ENCODE measurements at regions not wholly inside any gene's neighbourhood (a gene's known extent, or its start where the extent isn't known, plus 50 kb on each side); places are given as distances from the start of the nearest gene placed in this dataset.
"Not testable (repeated sequence)": the region's sequence is repeated elsewhere in the genome, so short reads cannot be mapped to it uniquely, and the experiment has no call there.

DNA sequence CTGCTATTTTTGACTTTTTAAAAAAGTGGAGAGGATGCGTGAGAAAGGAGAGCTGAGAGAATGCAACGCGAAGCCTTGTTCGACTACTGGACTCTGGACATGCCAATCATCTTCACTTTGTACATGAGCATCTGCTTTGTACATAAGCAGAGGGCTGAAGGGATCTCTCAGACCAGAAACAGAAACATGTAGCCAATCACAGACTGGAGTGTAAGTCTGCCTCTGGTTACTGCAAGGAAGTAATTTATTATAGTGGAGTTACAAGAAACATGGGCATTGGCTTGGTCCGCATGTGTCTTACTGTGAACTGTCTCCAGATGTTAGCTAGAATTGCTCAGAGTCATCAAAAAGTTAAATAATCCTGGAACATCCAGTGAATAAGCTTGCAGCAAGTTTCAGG is 190.0 kb upstream of the GRAMD2B start:
- no peak for DNase-seq

DNA sequence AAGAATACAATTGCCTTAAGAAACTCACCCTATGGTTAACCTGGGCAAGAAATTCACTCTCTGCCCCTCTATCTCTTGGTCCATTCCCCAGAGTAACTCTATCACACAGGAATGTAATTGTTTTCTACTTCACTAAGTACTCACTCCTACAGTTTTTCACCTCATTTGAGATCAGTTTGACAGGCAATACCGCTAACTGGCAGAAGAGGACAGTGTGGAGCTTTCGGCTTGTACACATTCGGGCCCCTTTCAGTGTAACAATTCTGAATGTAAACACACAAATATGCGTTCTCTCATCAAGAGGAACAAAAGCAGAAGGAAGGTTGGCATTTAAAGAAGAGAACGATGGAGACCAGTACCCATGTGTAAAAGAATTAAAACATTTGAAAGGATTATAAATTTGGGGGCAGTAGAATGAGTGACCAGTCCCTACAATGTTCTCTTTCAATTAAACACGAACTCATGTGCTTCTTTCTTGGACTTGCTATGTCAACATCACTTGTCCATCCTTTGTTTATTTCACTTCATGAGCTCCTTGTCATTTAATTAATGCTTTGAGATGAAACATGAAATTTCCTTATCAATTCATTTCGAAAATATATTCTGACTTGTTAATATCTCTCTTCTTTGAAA is 188.5 kb upstream of the GRAMD2B start:
- no peak for DNase-seq

DNA sequence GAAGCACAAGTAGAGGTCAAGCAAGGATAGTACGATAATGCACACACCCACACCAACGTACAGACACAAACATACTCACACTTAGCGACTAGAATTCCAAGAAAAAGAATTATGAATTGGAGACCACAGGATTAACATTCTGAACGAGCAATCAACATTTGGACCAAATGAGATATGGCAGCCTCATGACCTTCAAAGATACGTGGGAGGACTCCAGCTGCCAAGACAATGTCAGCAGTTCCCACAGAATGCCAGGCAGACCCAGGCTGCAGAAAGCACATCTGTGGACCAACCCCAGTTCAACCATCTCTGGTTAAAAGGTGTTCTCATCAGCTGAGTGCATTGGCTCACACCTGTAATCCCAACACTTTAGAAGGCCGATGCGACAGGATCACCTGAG is 187.6 kb upstream of the GRAMD2B start:
- no peak for DNase-seq

DNA sequence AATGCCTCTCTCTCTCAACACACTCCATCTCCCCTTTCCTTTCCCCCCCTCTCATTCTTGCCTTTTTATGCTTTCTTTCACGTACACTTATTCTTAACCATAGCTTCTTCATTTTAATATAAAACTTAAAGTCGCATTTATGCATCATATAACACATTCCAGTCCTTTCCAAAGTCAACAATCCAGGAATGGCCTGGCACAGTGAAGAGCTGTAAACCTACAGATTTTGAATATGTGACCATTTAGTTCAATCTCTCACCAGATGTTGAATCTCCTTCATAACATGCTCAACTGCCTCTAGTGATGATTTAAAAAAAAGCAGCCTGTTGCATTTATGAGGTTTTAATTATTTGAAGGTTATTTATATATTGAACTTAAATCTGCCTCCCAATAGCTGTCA is 186.2 kb upstream of the GRAMD2B start:
- no peak for DNase-seq

DNA sequence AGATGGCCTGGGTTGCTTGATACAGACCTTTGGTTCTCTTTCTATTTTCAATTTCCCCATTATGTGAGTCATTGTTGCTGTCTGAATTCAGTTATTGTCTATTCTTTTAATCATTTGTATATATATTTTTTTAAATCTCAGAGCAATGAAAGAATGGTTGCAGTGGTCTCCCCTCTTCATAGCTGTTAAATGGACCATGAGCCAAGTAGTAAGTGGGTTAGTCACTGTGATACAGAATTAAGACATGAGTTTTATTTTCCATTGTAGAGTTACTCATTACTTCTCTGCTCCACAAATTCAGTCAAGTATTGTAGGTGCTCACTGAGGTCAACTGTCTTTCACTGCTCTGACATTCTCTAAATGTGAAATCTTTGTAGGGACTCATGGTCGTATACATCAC is 174.6 kb upstream of the GRAMD2B start:
- no peak for DNase-seq

DNA sequence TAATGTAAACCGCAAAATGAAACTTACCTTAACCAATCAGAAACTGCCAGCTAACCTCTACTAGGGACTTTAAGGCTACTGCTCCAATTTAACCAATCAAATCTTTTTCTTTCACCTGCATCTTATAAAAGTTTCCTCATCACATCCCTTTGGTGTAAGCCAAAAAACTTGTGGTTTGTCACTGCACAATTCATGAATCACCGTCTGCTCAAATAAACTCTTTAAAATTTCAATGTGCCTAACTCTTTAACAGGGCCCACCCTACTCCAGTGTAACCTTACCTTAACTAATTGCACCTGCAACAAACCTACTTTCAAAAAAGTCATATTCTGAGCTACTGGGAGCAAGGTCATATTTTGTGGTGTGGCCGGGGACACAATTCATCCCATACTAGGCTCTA is 172.2 kb upstream of the GRAMD2B start:
- no peak for DNase-seq

DNA sequence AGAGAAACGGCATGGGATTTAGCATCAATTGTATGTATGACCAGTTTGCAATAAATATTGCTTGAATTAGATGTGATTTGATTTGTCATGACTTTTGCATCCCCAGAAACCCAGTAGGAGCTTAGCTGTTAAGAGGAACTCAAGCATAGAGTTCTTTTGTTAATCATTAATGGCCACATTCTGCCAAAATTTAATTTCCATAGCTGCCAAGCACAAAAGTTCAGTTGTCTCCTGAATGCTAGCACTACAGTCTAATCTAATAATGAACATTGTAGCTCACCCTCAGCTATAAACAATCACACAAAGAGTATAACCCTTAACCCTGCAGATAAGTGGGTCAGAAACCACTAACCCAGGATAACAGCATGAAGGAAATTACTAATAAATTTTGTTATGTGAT is 169.8 kb upstream of the GRAMD2B start:
- DNase-seq = no peak

DNA sequence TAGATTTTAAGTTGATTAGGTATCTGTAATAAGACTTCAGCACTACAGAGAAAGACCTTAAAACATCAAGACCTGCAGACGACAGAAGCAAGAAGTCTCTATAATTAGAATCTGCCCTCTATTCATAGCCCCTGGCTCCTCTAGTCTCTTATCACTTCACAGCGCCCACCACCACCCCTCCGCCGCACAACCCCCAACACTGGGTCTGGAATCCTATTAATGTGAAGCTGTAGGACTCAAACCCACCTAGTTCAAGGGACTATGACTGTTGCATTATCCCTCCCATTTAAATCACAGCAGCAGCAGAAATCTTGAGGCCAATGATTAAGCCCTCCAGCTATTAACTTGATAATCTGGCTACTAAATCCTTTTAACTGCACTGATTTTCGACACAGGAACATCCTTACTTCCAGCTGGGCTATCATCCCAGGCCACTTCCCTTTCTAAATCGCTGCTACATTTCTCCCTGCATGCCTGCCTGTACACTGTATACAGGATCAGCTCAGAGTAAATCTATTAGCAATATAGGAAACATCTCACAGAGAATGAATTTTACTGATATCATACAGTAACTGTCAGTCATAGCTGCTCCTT is 159.5 kb upstream of the GRAMD2B start:
- no peak for DNase-seq

DNA sequence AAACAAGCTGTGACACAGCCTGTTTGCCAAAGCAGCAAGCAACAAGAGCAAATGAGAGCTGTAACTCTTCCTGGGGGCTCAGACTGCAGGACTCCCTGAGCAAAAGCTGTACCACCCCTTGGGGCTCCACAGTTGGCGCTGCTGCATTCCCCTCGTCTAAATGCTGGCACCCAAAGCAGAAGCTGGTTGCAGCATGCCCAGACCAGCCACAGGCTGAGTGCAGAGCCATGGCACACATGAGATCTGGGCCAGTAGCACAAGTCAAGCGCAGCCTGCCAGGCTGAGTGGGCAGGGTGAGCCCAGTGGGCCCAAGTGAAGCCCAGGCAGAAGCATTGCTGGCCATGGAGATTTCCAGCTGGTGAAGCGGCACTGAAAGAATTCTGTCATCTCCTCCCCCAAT is 157.3 kb upstream of the GRAMD2B start:
- no peak for DNase-seq

DNA sequence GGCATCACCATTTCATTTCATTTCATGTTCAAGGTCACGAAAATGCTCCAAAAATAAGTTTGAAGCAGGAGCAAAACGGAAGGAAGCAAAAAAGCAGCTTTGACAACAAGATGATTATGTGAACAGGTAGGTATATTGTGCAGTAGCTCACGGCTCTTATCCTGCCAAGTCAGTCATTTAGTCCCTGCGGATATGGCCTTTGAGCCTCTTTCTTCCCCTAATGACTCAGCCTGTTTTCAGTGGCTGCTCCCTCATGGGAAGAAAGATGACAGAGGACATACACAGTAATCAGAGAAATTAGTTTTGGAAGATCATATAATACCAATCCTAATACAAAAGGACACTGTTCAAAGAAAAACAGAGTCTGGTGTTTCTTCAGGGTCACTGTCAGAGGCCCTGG is 155.8 kb upstream of the GRAMD2B start:
- no peak for DNase-seq

DNA sequence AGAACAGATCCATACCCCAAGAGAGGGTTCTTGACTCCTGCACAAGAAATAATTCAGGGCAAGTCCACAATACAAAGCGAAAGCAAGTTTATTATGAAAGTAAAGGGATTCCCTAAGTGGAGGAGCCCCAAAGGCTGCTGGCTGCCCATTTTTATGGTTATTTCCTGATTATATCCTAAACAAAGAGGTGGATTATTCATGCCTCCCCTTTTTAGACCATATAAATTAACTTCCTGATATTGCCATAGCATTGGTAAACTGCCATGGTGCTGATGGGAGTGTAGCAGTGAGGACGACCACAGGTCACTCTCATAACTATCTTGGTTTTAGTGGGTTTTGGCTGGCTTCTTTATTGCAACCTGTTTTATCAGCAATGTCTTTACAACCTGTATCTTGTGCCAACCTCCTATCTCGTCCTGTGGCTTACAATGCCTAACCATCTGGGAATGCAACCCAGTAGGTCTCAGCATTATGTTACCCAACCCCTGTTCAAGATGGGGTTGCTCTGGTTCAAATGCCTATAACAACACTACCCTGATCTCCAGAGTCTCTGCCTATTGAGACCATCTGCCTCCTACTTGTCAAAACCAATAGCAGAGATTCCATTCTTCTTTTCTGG is 154.4 kb upstream of the GRAMD2B start:
- DNase-seq = no peak

DNA sequence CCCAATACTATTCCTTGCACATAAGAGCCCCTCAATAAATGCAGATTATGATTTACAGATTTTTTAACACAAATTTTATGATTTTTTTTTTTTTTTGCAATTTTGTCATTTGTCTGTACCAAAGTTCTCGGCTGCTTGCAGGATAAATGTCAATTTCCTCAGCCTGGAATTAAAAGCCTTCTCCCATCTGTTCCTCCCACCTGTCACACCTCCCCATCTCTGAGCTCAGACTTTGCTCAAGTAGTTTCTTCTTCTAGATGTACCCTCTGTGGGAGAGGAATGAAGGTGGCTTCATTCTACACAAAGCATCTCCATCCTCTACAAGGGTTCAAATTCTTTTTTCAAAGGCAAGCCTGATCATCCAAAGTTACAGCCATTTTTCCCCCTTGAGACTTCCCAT is 153.7 kb upstream of the GRAMD2B start:
- DNase-seq = no peak

DNA sequence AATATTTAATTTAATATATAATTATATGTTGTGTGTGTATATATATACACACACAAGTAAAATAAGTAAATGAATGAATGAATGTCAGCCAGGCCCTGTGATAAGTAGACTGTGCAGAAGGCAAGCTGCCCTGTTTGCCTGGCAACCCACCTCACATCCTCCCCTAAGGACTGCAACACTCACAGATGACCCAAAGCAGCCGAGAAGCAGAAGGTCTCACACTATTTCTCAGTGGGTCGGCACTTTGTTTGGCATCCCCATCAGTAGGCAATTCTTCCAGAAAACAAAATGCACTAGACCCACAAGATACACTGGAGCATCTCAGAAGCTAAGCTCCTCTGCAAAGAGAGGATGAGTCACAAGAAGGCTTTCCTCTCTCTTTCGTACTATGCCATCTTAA is 152.1 kb upstream of the GRAMD2B start:
- DNase-seq = no peak

DNA sequence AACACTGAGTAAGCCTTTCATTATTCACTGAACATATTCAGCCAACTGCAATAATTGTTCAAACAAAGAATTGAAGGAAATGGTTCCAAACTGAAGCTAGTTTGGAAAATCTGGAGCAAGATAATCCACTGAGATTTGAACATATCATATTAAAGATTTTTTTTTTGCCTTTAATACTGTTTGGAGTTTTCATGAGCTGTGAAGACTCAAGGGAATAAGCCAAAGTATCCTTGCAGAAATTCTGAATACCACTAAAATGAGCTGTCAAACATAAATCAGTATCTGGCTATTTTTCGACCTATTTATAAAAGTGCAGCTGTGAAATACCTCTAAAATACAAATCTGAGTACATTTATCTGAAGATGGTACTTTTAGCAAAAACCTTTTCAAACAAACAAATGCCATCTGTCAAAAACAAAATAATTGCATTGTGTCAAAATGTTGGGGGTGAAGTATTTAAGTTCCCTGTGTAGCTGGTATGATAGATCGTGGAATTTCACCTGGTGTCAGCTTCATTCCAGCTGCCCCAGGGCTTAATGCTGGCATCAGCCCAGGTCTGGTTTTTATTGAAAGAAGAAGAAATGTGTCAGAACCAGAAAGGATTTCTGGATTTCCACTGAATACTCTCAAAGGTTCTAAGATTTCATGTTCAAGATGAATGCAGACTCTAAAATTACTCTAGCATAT is 149.0 kb upstream of the GRAMD2B start:
- DNase-seq = no peak

DNA sequence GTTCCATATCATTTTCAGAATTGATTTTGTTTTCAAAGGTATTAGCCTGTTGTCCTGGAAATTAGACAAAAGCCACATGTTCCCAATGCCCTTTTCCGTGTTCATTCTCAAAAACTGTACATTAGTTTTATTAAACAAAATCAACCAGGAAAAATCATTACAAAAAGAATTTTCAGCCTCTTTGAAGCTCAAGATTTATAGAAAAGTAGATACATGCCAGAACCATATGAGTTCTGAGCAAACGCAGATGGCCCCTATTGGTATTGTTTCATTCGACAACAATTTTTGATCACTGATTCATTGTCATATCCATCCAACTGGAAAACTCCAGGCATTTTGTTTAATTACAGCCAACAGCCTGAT is 148.5 kb upstream of the GRAMD2B start:
- DNase-seq = no peak

DNA sequence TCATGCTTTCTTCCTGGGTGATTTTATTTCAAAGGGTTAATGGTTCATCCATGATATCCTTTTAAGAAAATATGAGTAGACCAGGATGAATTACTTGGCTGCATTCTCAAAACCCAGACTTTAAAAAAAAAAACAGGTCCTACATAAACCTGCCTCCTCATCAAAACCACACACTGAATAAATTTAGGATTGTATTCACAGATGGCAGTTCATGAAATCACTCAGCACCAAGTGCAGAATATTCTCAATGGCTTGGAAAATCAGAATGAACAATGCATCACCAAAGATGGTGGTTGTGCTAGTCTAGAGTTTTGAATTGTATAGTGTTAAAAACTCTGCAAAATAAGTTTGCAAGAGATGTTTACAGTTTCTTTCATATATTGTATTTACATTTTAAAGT is 145.4 kb upstream of the GRAMD2B start:
- DNase-seq = no peak

DNA sequence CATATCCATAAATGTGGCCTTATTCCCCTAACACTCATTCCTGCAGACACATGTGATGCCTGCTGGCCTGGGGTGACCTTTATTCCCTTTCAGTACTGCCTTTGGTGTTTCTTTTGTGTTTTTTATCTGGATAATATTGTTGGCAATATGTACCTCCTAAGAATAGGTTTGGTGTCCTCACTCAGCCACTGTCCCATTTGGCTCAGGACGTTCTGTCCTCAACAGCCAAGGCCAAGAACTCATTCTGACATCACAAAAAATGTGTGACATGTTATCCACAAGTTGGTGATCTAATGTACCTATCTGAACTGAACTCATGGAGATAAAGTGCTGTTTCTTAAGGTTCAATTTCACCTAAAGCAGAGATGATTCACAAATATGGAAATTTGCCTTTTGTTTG is 142.9 kb upstream of the GRAMD2B start:
- no peak for DNase-seq

DNA sequence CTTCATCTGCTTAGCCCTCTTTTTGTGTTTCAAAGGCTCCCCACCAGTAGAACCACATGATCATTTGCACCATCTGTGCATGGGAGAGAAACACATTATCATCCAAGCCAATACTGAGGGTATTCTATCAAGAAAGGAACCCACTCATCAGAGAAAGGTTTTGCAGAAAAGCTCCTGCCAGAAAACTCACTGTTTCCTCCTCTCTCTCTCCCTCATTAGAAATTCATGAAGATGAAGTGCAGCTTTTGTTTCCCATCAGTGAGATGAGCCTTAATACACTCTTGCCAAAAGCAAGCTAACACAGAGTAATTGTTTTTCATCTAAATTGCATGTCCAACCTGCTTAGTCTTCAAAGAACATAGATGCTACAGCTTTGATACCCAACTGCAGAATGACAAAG is 142.4 kb upstream of the GRAMD2B start:
- no peak for DNase-seq

DNA sequence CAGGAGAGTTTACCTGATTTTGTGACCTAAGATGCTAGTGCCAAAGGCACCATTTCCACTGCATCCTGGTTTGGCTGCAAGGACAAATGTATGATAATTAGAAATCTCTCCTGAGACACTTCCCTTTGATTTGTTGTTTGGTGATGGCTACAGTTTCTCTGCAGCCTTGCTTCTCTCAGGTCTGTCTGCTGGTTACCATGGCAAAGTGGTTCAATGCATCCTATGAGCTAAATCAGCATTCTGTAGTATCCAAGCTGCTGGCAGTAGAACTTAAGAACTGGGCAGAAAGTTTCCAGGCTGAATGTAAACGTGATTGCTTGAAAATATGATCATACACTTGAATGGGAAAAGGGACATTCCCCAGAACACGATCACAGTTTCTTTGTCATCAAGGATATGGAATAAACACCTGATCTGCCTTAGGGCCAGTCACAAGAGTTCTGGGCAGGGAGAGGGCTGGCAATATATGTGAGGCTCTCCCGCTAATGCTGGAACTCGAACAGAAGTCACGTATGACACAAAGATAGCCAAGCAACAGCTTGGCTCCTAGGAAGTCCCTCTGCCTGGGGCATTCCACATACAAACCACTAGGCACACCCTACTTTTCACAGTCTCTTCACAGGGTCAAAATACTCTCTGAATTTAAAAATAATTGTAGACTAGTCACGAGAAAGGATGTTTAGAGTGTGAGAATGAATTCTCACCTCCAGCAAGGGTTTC is 138.1 kb upstream of the GRAMD2B start:
- DNase-seq = no peak

DNA sequence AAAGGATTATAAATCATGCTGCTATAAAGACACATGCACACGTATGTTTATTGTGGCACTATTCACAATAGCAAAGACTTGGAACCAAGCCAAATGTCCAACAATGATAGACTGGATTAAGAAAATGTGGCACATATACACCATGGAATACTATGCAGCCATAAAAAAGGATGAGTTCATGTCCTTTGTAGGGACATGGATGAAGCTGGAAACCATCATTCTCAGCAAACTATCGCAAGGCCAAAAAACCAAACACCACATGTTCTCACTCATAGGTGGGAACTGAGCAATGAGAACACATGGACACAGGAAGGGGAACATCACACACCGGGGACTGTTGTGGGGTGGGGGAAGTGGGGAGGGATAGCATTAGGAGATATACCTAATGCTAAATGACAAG is 127.1 kb upstream of the GRAMD2B start:
- not testable (repeated sequence) for DNase-seq

DNA sequence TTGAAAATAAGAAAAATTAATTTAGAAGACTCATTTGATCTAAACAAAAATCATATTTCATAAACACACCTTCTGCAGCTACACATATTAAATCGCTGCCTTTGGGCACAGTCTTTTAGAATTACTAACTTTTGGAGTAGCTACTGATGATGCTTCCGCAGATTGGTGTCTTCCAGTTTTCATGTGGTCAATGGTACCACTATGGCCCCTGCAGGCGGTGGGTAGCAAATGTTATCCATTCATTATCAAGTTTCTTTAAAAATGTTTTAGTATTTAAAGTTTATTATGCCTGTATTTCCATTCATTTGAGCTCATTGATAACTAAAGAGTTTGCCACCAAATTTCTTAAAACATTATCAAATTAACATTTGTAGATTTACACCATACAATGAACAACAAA is 122.9 kb upstream of the GRAMD2B start:
- DNase-seq = no peak

DNA sequence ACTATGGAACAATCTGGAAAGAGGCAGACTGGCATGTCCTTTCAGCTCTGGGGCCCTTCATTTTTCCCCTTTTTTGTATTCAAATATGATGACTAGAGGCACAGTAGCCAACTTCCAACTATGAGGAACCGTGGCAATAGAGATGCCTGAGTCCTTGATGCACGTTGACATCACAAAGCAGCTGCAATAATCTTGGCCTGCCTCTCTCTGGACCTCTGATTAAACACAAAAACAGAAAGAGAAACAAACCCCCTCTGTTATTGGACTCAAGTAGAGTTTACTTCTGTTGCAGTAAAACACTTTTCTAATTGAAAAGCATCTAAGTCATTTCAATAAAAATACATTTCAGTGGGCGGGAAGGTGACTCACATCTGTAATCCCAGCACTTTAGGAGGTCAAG is 122.2 kb upstream of the GRAMD2B start:
- no peak for DNase-seq

DNA sequence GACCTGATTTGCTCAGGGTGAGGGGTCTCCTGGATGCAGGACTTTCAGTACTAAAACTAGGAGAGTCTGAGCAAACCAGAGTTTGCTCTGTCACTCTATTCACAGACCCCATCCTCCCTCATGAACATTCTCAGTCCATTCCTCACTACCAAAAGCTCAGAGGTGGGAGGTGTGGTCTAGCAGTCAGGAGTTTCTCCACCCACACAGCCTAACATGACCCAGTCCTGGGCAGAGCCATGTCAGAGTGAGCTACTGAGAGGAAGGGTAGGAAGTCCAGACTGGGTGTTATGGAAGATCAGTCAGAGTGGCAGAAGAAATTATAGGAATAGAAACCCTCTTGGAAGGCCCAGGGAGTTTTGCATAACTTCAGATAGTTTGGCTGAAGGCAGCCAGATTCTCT is 113.3 kb upstream of the GRAMD2B start:
- no peak for DNase-seq

DNA sequence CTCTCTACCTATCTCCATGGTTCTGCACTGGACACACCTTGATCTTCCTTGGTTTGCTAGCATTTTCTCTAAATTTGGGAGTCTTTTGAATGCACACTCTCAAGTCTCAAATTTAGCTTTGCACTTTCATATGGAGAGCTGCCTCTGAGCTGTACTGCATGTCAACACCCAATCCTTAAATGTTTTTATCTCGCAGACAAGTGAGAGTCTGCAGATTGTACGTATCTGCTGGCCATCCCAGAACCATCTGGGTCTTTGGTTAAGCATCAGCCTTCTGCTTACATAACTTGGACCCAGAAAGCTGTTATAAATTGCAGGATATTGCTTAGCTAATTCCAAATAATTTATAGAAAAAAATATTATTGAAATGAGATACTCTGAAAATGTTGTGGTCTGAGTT is 111.4 kb upstream of the GRAMD2B start:
- no peak for DNase-seq
